ENCODE measurements at regions not wholly inside any gene's neighbourhood (a gene's known extent, or its start where the extent isn't known, plus 50 kb on each side); places are given as distances from the start of the nearest gene placed in this dataset.
"Not testable (repeated sequence)": the region's sequence is repeated elsewhere in the genome, so short reads cannot be mapped to it uniquely, and the experiment has no call there.

DNA sequence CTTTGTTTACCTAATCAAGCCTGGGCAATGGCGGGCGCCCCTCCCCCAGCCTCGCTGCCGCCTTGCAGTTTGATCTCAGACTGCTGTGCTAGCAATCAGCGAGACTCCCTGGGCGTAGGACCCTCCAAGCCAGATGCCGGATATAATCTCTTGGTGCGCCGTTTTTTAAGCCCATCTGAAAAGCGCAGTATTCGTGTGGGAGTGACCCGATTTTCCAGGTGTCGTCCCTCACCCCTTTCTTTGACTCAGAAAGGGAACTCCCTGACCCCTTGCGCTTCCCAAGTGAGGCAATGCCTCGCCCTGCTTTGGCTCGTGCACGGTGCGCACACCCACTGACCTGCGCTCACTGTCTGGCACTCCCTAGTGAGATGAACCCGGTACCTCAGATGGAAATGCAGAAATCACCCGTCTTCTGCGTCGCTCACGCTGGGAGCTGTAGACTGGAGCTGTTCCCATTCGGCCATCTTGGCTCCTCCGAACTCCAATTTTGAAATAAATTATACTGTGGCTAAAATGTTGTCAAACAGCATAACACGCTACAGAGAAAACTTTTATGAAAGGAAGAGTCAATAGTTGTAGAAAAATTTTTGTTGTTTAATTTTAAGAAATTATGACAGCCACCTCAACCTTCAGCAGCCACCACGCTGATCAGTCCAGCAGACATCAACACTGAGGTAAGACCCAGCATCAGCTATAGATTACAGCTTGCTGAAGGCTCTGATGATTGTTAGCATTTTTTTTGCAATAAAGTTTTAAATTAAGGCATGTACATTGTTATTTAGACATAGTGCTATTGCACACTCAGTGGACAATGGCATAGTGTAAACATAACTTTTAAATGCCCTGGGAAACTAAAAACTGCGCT is 384.7 kb upstream of the DEPDC1 start:
- not testable (repeated sequence) for DNase-seq

DNA sequence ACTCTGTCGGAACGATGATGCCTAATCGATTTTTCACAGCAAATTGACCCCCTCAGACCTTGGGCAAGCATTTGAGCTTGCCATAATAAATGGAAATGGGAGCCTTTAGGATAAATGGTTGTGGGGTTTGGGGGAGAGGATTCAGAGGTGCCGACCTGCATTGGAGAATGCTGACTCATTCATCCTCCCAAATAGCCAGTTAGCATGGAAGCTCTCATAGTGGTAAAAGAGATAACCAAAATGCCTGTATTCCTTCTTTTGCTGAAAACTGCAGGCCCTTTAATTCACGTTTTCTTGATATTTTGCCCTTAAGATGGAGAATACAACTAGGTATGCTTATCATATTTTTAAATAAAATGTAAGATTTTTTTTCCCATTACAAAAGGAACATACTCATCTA is 392.6 kb upstream of the DEPDC1 start:
- no peak for DNase-seq

DNA sequence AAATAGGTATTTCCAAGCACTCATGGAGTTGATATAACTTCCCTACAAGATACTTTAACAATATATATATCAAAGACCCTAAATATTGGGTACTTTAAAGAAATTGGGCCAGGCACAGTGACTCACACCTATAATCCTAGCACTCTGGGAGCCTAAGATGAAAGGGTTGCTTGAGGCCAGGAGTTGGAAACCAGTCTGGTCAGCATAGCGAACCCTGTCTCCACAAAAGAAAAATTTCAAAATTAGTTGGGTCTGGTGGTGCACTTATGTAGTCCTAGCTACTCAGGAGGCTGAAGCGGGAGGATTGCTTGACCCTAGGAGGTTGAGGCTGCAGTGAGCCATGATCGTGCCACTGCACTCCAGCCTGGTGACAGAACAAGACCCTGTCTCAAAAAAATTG is 393.9 kb upstream of the DEPDC1 start:
- DNase-seq: no peak

DNA sequence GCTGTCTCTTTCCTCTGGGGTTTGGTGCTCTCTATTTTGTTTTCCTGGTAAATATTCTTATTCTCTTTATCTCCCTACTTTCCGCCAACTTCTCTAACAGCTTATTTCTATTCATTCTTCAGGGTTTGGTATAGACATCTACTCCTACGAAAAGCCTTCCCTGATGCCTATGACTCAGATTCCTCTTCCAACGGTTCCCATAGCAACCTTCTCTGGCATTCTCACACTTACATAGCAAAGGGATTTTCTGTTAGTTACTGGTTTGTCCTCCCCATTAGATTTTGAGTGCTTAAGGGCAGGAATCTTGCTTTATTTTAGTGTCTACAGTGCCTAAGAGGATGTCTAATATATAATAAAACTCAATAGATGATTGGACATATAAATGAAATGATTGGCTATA is 407.6 kb upstream of the DEPDC1 start:
- no peak for DNase-seq

DNA sequence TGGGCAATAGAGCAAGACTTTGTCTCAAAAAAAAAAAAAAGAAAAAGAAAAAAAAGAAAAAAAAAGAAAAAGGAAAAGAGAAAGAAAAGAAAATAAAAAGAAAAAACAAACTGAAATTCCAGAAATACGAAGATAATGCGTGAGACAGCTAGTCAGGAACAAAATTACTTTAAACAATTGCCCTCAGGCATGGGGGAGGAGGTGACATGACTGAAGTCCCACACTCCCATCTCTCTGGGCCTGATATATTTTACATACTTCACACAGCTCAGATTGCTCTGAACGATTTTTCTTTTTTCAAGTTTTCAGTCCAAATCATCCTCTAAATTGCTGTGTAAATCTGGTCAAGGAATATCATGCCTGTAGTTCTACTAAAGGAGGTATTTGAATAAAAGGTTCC is 409.5 kb upstream of the DEPDC1 start:
- no peak for DNase-seq

DNA sequence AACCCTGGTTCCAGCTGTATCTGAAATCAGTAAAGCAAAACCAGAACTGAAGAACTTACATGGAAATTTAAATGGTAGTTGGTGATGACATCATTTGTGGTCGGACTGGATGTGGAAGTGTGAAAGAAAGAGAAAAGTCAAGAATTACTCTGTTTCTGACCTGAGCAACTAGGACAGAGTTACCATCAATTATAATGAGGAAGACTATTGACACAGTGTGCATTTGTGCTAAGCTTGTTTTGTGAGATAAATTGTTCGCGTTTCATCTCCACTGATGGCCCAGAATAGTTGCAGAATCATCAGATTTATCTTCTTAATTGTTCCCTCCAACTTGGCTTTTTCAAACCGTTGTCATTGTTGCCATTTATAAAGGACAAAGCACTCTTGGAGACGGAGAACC is 410.6 kb upstream of the DEPDC1 start:
- DNase-seq: no peak

- peak; percentile 7 for DNase-seq
These were observed 411.4 kb upstream of the DEPDC1 start for GRCh38 chr1:68908316-68908715.

GRCh38 chr1:68916221-68916902 is 419.5 kb upstream of the DEPDC1 start:
- DNase-seq: peak; percentile 63

- DNase-seq: no peak
These were observed 420.6 kb upstream of the DEPDC1 start for GRCh38 chr1:68917456-68917855.

DNA sequence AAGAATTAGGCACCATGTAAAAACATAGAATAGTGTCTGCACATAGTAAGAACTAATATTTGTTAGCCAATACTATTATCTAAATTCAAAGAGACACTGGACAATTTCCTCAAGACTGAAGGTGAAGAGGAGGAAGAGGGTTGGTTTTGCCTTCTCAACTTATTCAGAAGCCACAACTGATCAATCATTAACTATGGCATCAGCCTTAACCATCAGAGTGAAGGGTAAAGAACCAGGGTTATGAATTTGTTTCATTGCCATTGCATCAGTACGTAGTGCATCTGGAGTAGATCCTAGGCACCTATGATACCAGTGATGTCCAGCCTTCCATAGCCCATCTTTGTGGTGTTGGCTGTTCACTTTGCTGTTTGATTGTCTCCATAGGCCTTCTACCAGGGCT is 421.7 kb upstream of the DEPDC1 start:
- DNase-seq: no peak

DNA sequence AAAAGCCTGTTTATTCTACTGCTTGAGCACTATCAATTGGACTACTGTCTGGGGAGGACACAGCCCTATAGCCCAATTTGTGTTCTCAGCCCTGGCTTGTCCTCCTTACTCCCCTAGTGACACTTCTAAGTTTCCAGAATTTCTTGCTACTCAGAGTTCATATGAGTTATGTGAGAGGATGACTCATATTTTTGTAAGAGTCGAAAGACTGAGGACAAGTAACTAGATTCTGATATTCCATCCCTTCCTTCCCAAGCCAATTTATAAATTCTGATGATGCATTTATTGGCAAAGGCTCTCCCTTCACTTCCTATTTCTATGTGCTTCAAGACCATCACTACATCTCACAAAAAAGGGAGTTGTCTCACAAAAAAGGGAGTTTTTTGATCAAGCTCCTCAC is 422.2 kb upstream of the DEPDC1 start:
- no peak for DNase-seq

- not testable (repeated sequence) for DNase-seq
These were observed 426.7 kb upstream of the DEPDC1 start for GRCh38 chr1:68923475-68924088.

- no peak for DNase-seq
These were observed 433.2 kb upstream of the DEPDC1 start for GRCh38 chr1:68930101-68930500.

GRCh38 chr1:68936530-68936929 is 439.6 kb upstream of the DEPDC1 start:
- DNase-seq: no peak

DNA sequence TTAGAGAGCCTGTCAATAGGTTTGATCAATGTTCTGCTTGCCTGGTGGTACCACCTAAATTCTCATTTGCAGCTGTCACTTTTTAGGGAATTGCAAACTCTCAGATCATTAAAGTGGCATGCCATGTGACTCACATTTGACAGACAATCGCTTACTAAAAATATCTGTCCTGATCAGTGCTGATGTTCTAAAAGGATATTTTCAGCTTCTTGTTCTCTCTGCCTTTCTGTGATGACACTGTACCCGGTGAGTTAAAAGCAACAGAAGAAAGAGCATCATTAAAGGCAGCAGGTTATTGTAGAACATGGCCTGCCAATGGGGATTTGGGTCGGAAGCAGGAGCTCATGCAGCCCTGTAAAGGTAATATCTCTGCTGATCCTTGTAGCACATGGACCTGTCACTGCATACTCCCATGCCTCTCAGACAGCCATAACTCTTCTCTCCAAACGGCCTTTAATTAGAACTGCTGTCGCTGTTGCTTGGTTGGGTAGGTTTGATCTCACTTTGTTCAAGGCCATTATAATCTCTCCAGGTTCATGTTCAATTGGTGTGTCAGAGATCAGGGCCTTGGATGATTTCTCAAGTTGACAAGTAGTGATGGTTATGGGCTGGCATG is 441.3 kb upstream of the DEPDC1 start:
- no peak for DNase-seq

- DNase-seq: no peak
These were observed 453.2 kb upstream of the DEPDC1 start for GRCh38 chr1:68950036-68950435.

- no peak for DNase-seq
These were observed 456.4 kb upstream of the DEPDC1 start for GRCh38 chr1:68953311-68953710.

- no peak for DNase-seq
These were observed 458.0 kb upstream of the DEPDC1 start for GRCh38 chr1:68954841-68955240.

- no peak for DNase-seq
These were observed 458.5 kb upstream of the DEPDC1 start for GRCh38 chr1:68955424-68955823.

DNA sequence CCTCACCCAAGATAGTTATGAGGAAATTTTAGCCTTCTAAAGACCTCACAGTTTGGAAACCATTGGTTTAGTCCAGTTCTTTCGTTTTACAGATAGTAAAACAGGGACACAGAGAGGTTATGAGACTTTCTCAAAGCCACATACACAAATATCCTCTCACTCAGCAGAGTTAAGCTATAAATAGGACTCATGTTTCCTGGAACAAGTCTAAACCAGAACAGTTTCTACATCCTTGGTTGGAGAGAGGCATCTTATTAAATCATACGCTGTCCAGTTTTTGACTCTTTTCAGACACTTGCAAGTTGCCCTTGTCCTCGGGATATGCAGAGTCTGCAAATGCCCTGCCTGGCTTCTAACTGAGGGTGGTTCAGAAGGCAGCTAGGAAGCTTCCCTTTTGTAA is 462.1 kb upstream of the DEPDC1 start:
- DNase-seq: no peak

GRCh38 chr1:68959461-68960030 is 462.7 kb upstream of the DEPDC1 start:
- DNase-seq: no peak

GRCh38 chr1:68961143-68961542 is 464.3 kb upstream of the DEPDC1 start:
- no peak for DNase-seq

GRCh38 chr1:68963353-68963752 is 466.5 kb upstream of the DEPDC1 start:
- no peak for DNase-seq

Measured in NCI-H1694 (cell line).